H1 (cell line): ENCODE measurements at regions not wholly inside any gene's neighbourhood (a gene's known extent, or its start where the extent isn't known, plus 50 kb on each side); places are given as distances from the start of the nearest gene placed in this dataset.
A peak's percentile ranks its signal among the peaks of the same experiment; 100 is the strongest.

ENCODE experiments used
- CTCF ChIA-PET: fragments of 300-600 bp; sonication (Branson Sonifier 250); formaldehyde crosslinking; loops from one replicate; lab custom pipeline; 2021; ENCODE audit not compliant: partially characterized antibody; lab: Charles Lee
- POLR2A ChIA-PET: fragments of 300-600 bp; sonication (Branson Sonifier 250); formaldehyde crosslinking; loops from one replicate; lab custom pipeline; 2021; ENCODE audit warnings: inconsistent platforms; ENCODE audit not compliant: partially characterized antibody; lab: Charles Lee
- DNase-seq, 2 experiments: peaks; one replicate each; pipeline versions ENCODE4 v3.0.0 to v3.0.0-alpha.2; 2010 to 2022; ENCODE audit warnings: low spot score in 2 of 2, low read depth in 1 of 2, mixed read lengths in 1 of 2
- FAIRE-seq: peaks from 2 replicates; lab custom pipeline; 2011; peaks lifted over from hg19 to GRCh38; lab: Jason Lieb, UNC
- H2AFZ ChIP-seq: 2 replicates; pipeline ENCODE4 v1.8.1; 2012; ENCODE audit warnings: low read length, inconsistent platforms
- H2AK5ac ChIP-seq: 2 replicates; pipeline ENCODE4 v1.6.1; 2013; ENCODE audit warnings: low read depth, low read length
- H2BK120ac ChIP-seq: replicated peaks from 2 replicates; pipeline ENCODE3; 2013; ENCODE audit warnings: low read depth, low read length, inconsistent platforms
- H2BK12ac ChIP-seq: 2 replicates; pipeline ENCODE4 v1.6.1; 2013; ENCODE audit warnings: low read depth, low read length
- H2BK15ac ChIP-seq: 2 replicates; pipeline ENCODE4 v1.6.1; 2013; ENCODE audit warnings: low read length
- H2BK20ac ChIP-seq: 2 replicates; pipeline ENCODE4 v1.6.1; 2013; ENCODE audit warnings: low read length
- H2BK5ac ChIP-seq: 2 replicates; pipeline ENCODE4 v1.6.1; 2013; ENCODE audit warnings: low read depth, low read length
- H3K14ac ChIP-seq: 2 replicates; pipeline ENCODE4 v1.6.1; 2013; ENCODE audit warnings: inconsistent platforms; ENCODE audit not compliant: insufficient read length
- H3K18ac ChIP-seq: 2 replicates; pipeline ENCODE4 v1.6.1; 2013; ENCODE audit warnings: low read length; ENCODE audit errors: extremely low read depth
- H3K23ac ChIP-seq: 2 replicates; pipeline ENCODE4 v1.6.1; 2013; ENCODE audit warnings: inconsistent platforms; ENCODE audit not compliant: insufficient read length
- H3K23me2 ChIP-seq: 2 replicates; pipeline ENCODE4 v1.6.1; 2013; ENCODE audit warnings: low read depth, low read length
- H3K27ac ChIP-seq: 2 replicates; pipeline ENCODE4 v1.6.1; 2011; ENCODE audit warnings: low read depth, low read length, inconsistent platforms
- H3K27me3 ChIP-seq, 4 experiments: replicated peaks in 1 of 4; 1 replicate in 1 of 4; 2 replicates in 3 of 4; pipeline versions ENCODE4 v1.6.1 to v1.8.1; 2011 to 2013; ENCODE audit warnings: low read length in 3 of 4, mild to moderate bottlenecking in 3 of 4, inconsistent platforms in 2 of 4, mixed read lengths in 2 of 4, moderate library complexity in 1 of 4; ENCODE audit not compliant: control insufficient read depth in 3 of 4, insufficient read depth in 3 of 4; ENCODE audit errors: extremely low read depth in 1 of 4
- H3K36me3 ChIP-seq, 4 experiments: 2 replicates each; pipeline versions ENCODE4 v1.6.1 to v1.8.1; 2011 to 2013; ENCODE audit warnings: mild to moderate bottlenecking in 4 of 4, low read length in 3 of 4, moderate library complexity in 2 of 4, control low read depth in 1 of 4, inconsistent platforms in 1 of 4; ENCODE audit not compliant: insufficient read depth in 4 of 4, control insufficient read depth in 2 of 4
- H3K4ac ChIP-seq: replicated peaks from 2 replicates; pipeline ENCODE3; 2013; ENCODE audit warnings: low read length, low read depth, mixed read lengths, inconsistent platforms; ENCODE audit not compliant: insufficient read length
- H3K4me1 ChIP-seq, 4 experiments: replicated peaks in 1 of 4; 1 replicate in 1 of 4; 2 replicates in 3 of 4; pipeline versions ENCODE4 v1.6.1 to v1.8.1; 2011 to 2013; ENCODE audit warnings: low read length in 3 of 4, inconsistent platforms in 2 of 4, mixed read lengths in 1 of 4; ENCODE audit not compliant: insufficient read depth in 4 of 4, control insufficient read depth in 3 of 4
- H3K4me2 ChIP-seq, 2 experiments: 2 replicates each; pipeline versions ENCODE4 v1.6.1 to v1.8.1; 2011 to 2013; ENCODE audit warnings: low read depth in 2 of 2, low read length in 2 of 2, control low read depth in 1 of 2, inconsistent platforms in 1 of 2, mild to moderate bottlenecking in 1 of 2; ENCODE audit not compliant: insufficient read depth in 1 of 2
- H3K4me3 ChIP-seq, 4 experiments: fragments of 200-600, 300-600 bp in 1 of 4; sonication (generic), shearing (Covaris generic), sonication (Bioruptor Twin) in 1 of 4; 2 replicates each; pipeline versions ENCODE4 v1.5.1 to v1.8.1; 2011 to 2016; ENCODE audit warnings: low read length in 4 of 4, low read depth in 3 of 4, control low read depth in 2 of 4, inconsistent platforms in 2 of 4, mild to moderate bottlenecking in 2 of 4, mixed read lengths in 1 of 4, moderate library complexity in 1 of 4; ENCODE audit not compliant: insufficient read depth in 2 of 4; ENCODE audit errors: extremely low read depth in 1 of 4
- H3K56ac ChIP-seq: replicated peaks from 2 replicates; pipeline ENCODE3; 2013; ENCODE audit warnings: low read depth, mild to moderate bottlenecking, mixed read lengths, low read length, inconsistent platforms; ENCODE audit not compliant: insufficient read length
- H3K79me1 ChIP-seq: 2 replicates; pipeline ENCODE4 v1.6.1; 2013; ENCODE audit warnings: low read depth, low read length, control low read depth
- H3K79me2 ChIP-seq, 2 experiments: 2 replicates each; pipeline versions ENCODE4 v1.6.1 to v1.8.1; 2012 to 2013; ENCODE audit warnings: low read length in 2 of 2, mild to moderate bottlenecking in 2 of 2, inconsistent platforms in 1 of 2; ENCODE audit not compliant: insufficient read depth in 2 of 2, control insufficient read depth in 1 of 2
- H3K9ac ChIP-seq, 4 experiments: replicated peaks in 1 of 4; 1 replicate in 1 of 4; 2 replicates in 3 of 4; pipeline versions ENCODE4 v1.6.1 to v1.8.1; 2011 to 2013; ENCODE audit warnings: low read depth in 3 of 4, low read length in 3 of 4, control low read depth in 2 of 4, mild to moderate bottlenecking in 2 of 4, moderate library complexity in 2 of 4, inconsistent platforms in 1 of 4; ENCODE audit errors: extremely low read depth in 1 of 4
- H3K9me3 ChIP-seq, 2 experiments: 2 replicates each; pipeline versions ENCODE4 v1.6.1 to v1.8.1; 2012 to 2013; ENCODE audit warnings: mild to moderate bottlenecking in 2 of 2, moderate library complexity in 2 of 2, control low read depth in 1 of 2, inconsistent platforms in 1 of 2, low read depth in 1 of 2, low read length in 1 of 2, mixed read lengths in 1 of 2; ENCODE audit not compliant: insufficient read depth in 2 of 2
- H4K20me1 ChIP-seq, 2 experiments: replicated peaks in 1 of 2; 2 replicates each; pipeline versions ENCODE3 to v1.8.1; 2011 to 2013; ENCODE audit warnings: inconsistent platforms in 2 of 2, low read length in 2 of 2, mild to moderate bottlenecking in 1 of 2; ENCODE audit not compliant: insufficient read depth in 2 of 2, control insufficient read depth in 1 of 2
- H4K5ac ChIP-seq: 2 replicates; pipeline ENCODE4 v1.6.1; 2013; ENCODE audit warnings: low read length, low read depth, mixed read lengths, inconsistent platforms; ENCODE audit not compliant: insufficient read length
- H4K8ac ChIP-seq: 2 replicates; pipeline ENCODE4 v1.8.0; 2013; ENCODE audit warnings: mild to moderate bottlenecking, moderate library complexity, low read length, inconsistent platforms; ENCODE audit not compliant: insufficient read depth; ENCODE audit errors: extremely low read depth
- H4K91ac ChIP-seq: replicated peaks from 2 replicates; pipeline ENCODE3; 2013; ENCODE audit warnings: low read length, mixed read lengths, inconsistent platforms; ENCODE audit not compliant: insufficient read length
- EP300 ChIP-seq, 2 experiments: IDR thresholded peaks; 1 replicate in 1 of 2; 2 replicates in 1 of 2; pipeline ENCODE4 v1.6.1; 2011 to 2012; ENCODE audit warnings: low read depth in 2 of 2, low read length in 2 of 2, mild to moderate bottlenecking in 2 of 2, borderline replicate concordance in 1 of 2, inconsistent platforms in 1 of 2, moderate library complexity in 1 of 2
- KDM1A ChIP-seq: fragments of 200-600, 300-600 bp; sonication (generic); IDR thresholded peaks from 2 replicates; pipeline ENCODE4 v1.7.1; 2016; ENCODE audit warnings: mild to moderate bottlenecking, low read length, borderline replicate concordance
- RAD21 ChIP-seq, 2 experiments: IDR thresholded peaks in 1 of 2; conservative IDR thresholded peaks in 1 of 2; 2 replicates each; pipeline ENCODE4 v1.6.1; 2011; ENCODE audit warnings: low read depth in 2 of 2, low read length in 2 of 2, improper control_type of control experiment in 1 of 2, inconsistent platforms in 1 of 2, mild to moderate bottlenecking in 1 of 2, moderate library complexity in 1 of 2
- SIN3A ChIP-seq, 2 experiments: IDR thresholded peaks in 1 of 2; conservative IDR thresholded peaks in 1 of 2; 2 replicates each; pipeline ENCODE4 v1.6.1; 2011 to 2012; ENCODE audit warnings: low read length in 2 of 2, improper control_type of control experiment in 1 of 2, low read depth in 1 of 2, mild to moderate bottlenecking in 1 of 2
- YY1 ChIP-seq: IDR thresholded peaks from 2 replicates; pipeline ENCODE4 v1.6.1; 2011; ENCODE audit warnings: low read depth, mild to moderate bottlenecking, low read length
- WGBS, 2 experiments: shearing (Covaris generic) in 1 of 2; methylation state at CpG; one replicate each; pipeline versions ENCODE4 v1.1.6 to v1.1.7; 2013 to 2015; ENCODE audit warnings: low lambda C conversion rate in 2 of 2, mixed read lengths in 2 of 2, inconsistent platforms in 1 of 2, low coverage in 1 of 2, missing lambda C conversion rate in 1 of 2; ENCODE audit not compliant: insufficient replicate concordance in 2 of 2, insufficient coverage in 1 of 2, insufficient read length in 1 of 2; ENCODE audit errors: extremely low coverage in 1 of 2, missing lambda C conversion rate in 1 of 2; 5-methylcytosine and 5-hydroxymethylcytosine counted together
- TF ChIP-seq, protein P1 (sequence below), 3 experiments: IDR thresholded peaks; 1 replicate in 2 of 3; 2 replicates in 1 of 3; pipeline versions ENCODE4 v1.5.1 to v1.6.1; 2011; ENCODE audit warnings: low read length in 3 of 3, mild to moderate bottlenecking in 3 of 3, inconsistent platforms in 2 of 3, low read depth in 1 of 3, moderate library complexity in 1 of 3; ENCODE audit not compliant: insufficient read depth in 1 of 3; ENCODE audit errors: control extremely low read depth in 1 of 3

DNA sequence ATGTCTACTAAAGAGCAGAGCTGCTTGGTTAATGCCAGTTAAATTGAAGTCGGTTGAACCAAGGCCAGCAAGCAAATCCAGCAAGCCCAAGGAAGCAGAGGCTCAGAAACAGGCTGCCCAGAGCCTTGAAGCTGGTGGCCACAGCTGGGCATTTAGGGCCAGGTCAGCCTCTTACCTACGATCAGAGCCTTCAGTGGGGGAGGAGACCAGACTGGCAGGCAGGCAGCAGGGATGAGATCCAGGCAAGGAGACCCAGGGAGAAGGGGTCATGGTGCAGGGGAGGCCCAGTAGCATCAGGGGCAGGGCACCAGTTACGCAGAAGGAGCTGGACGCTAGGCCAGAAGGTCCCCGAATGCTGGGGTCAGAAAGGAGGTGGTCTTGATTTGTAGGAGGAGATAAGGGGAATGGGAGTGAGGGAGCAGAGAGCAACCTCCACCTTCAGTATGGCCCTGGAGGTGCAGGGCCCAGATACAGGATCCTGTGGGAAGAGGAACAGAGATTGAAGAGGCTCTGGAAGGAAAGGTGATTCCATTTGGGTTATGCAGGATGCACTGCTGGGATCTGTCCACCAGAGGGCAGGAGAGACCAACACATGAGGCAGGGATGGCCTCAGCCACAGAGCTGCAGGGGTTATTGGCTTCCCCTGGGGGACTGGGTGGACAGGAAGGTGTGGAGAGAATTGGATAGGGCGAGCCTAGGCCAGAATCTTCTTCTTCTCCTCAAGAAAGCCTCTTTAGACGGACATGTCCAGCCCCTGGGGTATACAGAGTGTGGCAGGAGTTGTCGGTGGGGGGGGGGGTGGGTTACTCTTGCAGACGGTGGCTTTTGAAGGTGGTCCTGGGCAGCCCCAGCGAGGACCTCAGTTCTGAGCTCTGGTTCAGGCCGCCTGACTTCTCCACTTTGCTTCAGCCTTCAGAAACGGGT lies 132.6 kb upstream of the PODXL start:
- ChIA-PET CTCF (interaction anchor here (0.6 to 5.8 kb wide), 94 partner anchors 8 to 888 kb away, joined by 3 to 66 read pairs (median 4); no protein-coding TSS in a partner anchor), POLR2A (interaction anchor here (0.7 kb wide), 1 partner anchor 195 kb away, joined by 3 read pairs; no protein-coding TSS in a partner anchor)
- Histone ChIP-seq H3K4ac (no peak overlapping the region), H2BK15ac (0 out of 2 replicates have a peak overlapping the region, but pooled peaks have one; percentile 88), H3K23me2 (no peaks in the 10 kb centered on the region; the same call in 1 of the 2 replicates), H3K23ac (no peak overlapping the region), H2BK5ac (peak overlapping the region; percentile 67; the same call in 1 of the 2 replicates), H3K9me3 (no peaks in the 10 kb centered on the region), H2BK20ac (peak overlapping the region; percentile 75), H3K27me3 (peaks cover 0 to 7% (median 3%) of the 10 kb centered on the region in 4 experiments; a peak in 1 of 7 replicates), H3K14ac (no peak overlapping the region), H4K8ac (no peak overlapping the region), H4K20me1 (no peaks in the 10 kb centered on the region), H2AK5ac (no peak overlapping the region), H4K91ac (peak overlapping the region; percentile 4), H3K56ac (no peak overlapping the region), H3K4me3 (no peak overlapping the region), H3K79me1 (no peaks in the 10 kb centered on the region), H3K79me2 (no peaks in the 10 kb centered on the region), H3K4me1 (peaks cover 0 to 9% (median 2%) of the 10 kb centered on the region in 4 experiments; a peak in 5 of 7 replicates), H3K27ac (no peak overlapping the region), H4K5ac (no peak overlapping the region), H3K18ac (0 out of 2 replicates have a peak overlapping the region, but pooled peaks have one; percentile 4), H2AFZ (peak overlapping the region; percentile 28; the same call in 1 of the 2 replicates), H2BK120ac (no peak overlapping the region), H3K9ac (no peak overlapping the region), H3K4me2 (no peak overlapping the region), H2BK12ac (peak overlapping the region; percentile 94; the same call in 1 of the 2 replicates), H3K36me3 (no peaks in the 10 kb centered on the region)
- 75% methylated on average over 11 of the region's 12 CpGs; no CpG with 5 or more reads in 1 of the 2 experiments for WGBS, 2 experiments
- peak; percentile 97 for FAIRE-seq
- peak; percentile 75 to 95 for DNase-seq
- TF ChIP-seq EP300 (IDR thresholded peaks at IDR 0.05; ENCODE audit: borderline replicate concordance in 1 of 2, low read depth in 2 of 2, low read length in 2 of 2) (no peak), SIN3A (conservative IDR thresholded peaks at IDR 0.05 in 1 of 2, IDR thresholded peaks at IDR 0.05 in 1 of 2; ENCODE audit: low read depth in 1 of 2, low read length in 2 of 2) (no peak), KDM1A (0 out of 2 replicates have a peak, but pooled peaks have one; percentile 20), RAD21 (IDR thresholded peaks at IDR 0.05 in 1 of 2, conservative IDR thresholded peaks at IDR 0.05 in 1 of 2; ENCODE audit: low read depth in 2 of 2, low read length in 2 of 2) (peak; percentile 99 to 100), YY1 (no peak)
- TF ChIP-seq, protein P1, sequence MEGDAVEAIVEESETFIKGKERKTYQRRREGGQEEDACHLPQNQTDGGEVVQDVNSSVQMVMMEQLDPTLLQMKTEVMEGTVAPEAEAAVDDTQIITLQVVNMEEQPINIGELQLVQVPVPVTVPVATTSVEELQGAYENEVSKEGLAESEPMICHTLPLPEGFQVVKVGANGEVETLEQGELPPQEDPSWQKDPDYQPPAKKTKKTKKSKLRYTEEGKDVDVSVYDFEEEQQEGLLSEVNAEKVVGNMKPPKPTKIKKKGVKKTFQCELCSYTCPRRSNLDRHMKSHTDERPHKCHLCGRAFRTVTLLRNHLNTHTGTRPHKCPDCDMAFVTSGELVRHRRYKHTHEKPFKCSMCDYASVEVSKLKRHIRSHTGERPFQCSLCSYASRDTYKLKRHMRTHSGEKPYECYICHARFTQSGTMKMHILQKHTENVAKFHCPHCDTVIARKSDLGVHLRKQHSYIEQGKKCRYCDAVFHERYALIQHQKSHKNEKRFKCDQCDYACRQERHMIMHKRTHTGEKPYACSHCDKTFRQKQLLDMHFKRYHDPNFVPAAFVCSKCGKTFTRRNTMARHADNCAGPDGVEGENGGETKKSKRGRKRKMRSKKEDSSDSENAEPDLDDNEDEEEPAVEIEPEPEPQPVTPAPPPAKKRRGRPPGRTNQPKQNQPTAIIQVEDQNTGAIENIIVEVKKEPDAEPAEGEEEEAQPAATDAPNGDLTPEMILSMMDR (IDR thresholded peaks at IDR 0.05; ENCODE audit: control extremely low read depth in 1 of 3, insufficient read depth in 1 of 3, low read depth in 1 of 3, low read length in 3 of 3) = peak; percentile 96 to 99 (median 99)
